Lower lobe of right lung (tissue), 2 donors: ENCODE measurements at regions not wholly inside any gene's neighbourhood (a gene's known extent, or its start where the extent isn't known, plus 50 kb on each side); places are given as distances from the start of the nearest gene placed in this dataset.
A peak's percentile ranks its signal among the peaks of the same experiment; 100 is the strongest.

Experiments
- ATAC-seq, 2 donors: fragments of 200-7000 bp; cut with Tn5 transposase; one replicate each; pipeline ENCODE4 v1.9.1; 2020 to 2022; ENCODE audit warnings: mild to moderate bottlenecking in 2 of 2, moderate library complexity in 2 of 2
- DNase-seq: peaks from one replicate; pipeline ENCODE4 v3.0.0-alpha.2; 2020
- H3K27ac ChIP-seq: fragments of 200-600 bp; one replicate; pipeline ENCODE4 v1.8.0; 2022
- H3K27me3 ChIP-seq: fragments of 200-600 bp; one replicate; pipeline ENCODE4 v1.8.0; 2022; ENCODE audit warnings: low read depth
- H3K36me3 ChIP-seq: fragments of 200-600 bp; one replicate; pipeline ENCODE4 v1.8.0; 2022; ENCODE audit warnings: mild to moderate bottlenecking
- H3K4me1 ChIP-seq: fragments of 200-600 bp; one replicate; pipeline ENCODE4 v1.8.0; 2022
- H3K4me3 ChIP-seq: fragments of 200-600 bp; one replicate; pipeline ENCODE4 v1.8.0; 2022; ENCODE audit warnings: mild to moderate bottlenecking
- H3K9me3 ChIP-seq: fragments of 200-600 bp; one replicate; pipeline ENCODE4 v1.8.0; 2022
- CTCF ChIP-seq: fragments of 200-600 bp; IDR thresholded peaks from one replicate; pipeline ENCODE4 v1.8.0; 2022; ENCODE audit warnings: antibody characterized with exemption, mild to moderate bottlenecking
- intact Hi-C: fragments of 100-400 bp; cut with DNase I; formaldehyde crosslinking; loops from one replicate; pipeline ENCODE4 v1.11.0; 2022
- donor health status: DM: no; HTN: yes; CAD: no; lungs with severe emphysema.

- intact Hi-C loops: no loop called here
- DNase-seq (no peak), ATAC-seq (no peak)
Measured at GRCh38 chr4:149870008-149870407, 54.4 kb upstream of the IQCM start.

GRCh38 chr4:149881744-149882143 is 66.1 kb upstream of the IQCM start:
- DNase-seq: no peak
- peaks cover 4% of the 10 kb centered on the region for H3K4me1 ChIP-seq
- no peak for TF ChIP-seq CTCF
- no peak for ATAC-seq
- H3K27me3 ChIP-seq: no peaks in the 10 kb centered on the region
- H3K27ac ChIP-seq: no peak overlapping the region
- no peaks in the 10 kb centered on the region for H3K36me3 ChIP-seq
- H3K4me3 ChIP-seq: no peak overlapping the region
- H3K9me3 ChIP-seq: no peaks in the 10 kb centered on the region
- intact Hi-C loops: no loop called here

More at GRCh38 chr4:149870008-149870407, 54.4 kb upstream of the IQCM start:
- no peaks in the 10 kb centered on the region for H3K36me3 ChIP-seq
- H3K4me3 ChIP-seq: no peak overlapping the region
- no peaks in the 10 kb centered on the region for H3K9me3 ChIP-seq
- no peak for TF ChIP-seq CTCF
- H3K4me1 ChIP-seq: no peaks in the 10 kb centered on the region
- no peak overlapping the region for H3K27ac ChIP-seq
- H3K27me3 ChIP-seq: no peaks in the 10 kb centered on the region

GRCh38 chr4:149882251-149882650 is 66.6 kb upstream of the IQCM start:
- H3K9me3 ChIP-seq: no peaks in the 10 kb centered on the region
- DNase-seq: no peak
- intact Hi-C loops: no loop called here
- no peak overlapping the region for H3K4me3 ChIP-seq
- H3K27me3 ChIP-seq: no peaks in the 10 kb centered on the region
- H3K27ac ChIP-seq: no peak overlapping the region
- no peak for TF ChIP-seq CTCF
- ATAC-seq: no peak
- H3K36me3 ChIP-seq: no peaks in the 10 kb centered on the region
- peaks cover 4% of the 10 kb centered on the region for H3K4me1 ChIP-seq

GRCh38 chr4:149884046-149884445 is 68.4 kb upstream of the IQCM start:
- intact Hi-C loops: no loop called here
- no peak for DNase-seq
- Histone ChIP-seq H3K27me3 (no peaks in the 10 kb centered on the region), H3K4me3 (no peak overlapping the region), H3K36me3 (no peaks in the 10 kb centered on the region), H3K9me3 (no peaks in the 10 kb centered on the region), H3K27ac (no peak overlapping the region), H3K4me1 (peaks cover 4% of the 10 kb centered on the region)
- ATAC-seq: no peak
- TF ChIP-seq CTCF: no peak

GRCh38 chr4:149884529-149885181 is 69.0 kb upstream of the IQCM start:
- intact Hi-C loops: no loop called here
- no peaks in the 10 kb centered on the region for H3K36me3 ChIP-seq
- no peaks in the 10 kb centered on the region for H3K27me3 ChIP-seq
- TF ChIP-seq CTCF: no peak
- no peaks in the 10 kb centered on the region for H3K9me3 ChIP-seq
- DNase-seq (no peak), ATAC-seq (peak; percentile 42 to 74)
- no peak overlapping the region for H3K4me3 ChIP-seq
- no peak overlapping the region for H3K27ac ChIP-seq
- peaks cover 4% of the 10 kb centered on the region for H3K4me1 ChIP-seq
